GM18519 (cell line): ENCODE measurements at regions not wholly inside any gene's neighbourhood (a gene's known extent, or its start where the extent isn't known, plus 50 kb on each side); places are given as distances from the start of the nearest gene placed in this dataset.

Experiments used
- ATAC-seq: cut with Tn5 transposase; IDR thresholded peaks from one replicate; pipeline ENCODE4 v1.9.1; 2021; ENCODE audit warnings: mild to moderate bottlenecking, moderate library complexity; ENCODE audit not compliant: unreplicated experiment, low FRiP score

DNA sequence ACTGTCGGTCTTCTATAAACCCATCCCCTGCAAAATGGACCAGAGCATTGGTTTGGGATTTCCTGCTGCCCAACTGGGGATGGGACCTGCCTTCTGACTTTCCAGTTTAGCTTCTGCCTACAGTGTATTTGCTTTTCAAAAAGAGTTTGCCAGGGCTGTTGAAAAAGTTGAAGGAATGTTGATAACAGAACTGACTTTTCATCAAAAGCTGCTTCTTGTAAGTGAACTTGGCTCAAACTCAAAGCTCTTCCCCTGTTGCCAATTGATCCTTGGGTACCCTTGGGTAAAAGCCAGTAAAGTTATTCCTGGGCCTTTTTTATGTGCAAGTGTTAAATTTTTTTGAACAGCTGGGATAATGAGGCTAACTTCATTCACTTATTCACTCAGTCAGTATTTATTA, 142.9 kb upstream of the SLC30A5 start:
- ATAC-seq = no peak

GRCh38 chr5:68953231-68953874, 140.5 kb upstream of the SLC30A5 start:
- ATAC-seq = no peak

- ATAC-seq = no peak
Measured at GRCh38 chr5:68953875-68954617, 139.8 kb upstream of the SLC30A5 start.

DNA sequence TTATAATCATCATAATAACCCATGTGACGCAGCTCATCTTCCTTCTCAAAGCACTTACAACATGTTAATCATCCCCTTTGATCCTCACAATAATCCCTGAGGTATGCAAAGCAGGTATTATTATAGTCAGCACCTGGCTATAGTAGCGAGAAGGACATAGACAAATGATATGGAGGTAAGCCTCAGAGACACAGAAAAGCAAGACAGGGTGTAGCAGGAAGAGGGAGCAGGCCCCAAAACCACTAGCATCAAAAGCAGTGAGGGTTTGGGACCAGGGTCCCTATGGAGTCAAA, 139.2 kb upstream of the SLC30A5 start:
- ATAC-seq = no peak

DNA sequence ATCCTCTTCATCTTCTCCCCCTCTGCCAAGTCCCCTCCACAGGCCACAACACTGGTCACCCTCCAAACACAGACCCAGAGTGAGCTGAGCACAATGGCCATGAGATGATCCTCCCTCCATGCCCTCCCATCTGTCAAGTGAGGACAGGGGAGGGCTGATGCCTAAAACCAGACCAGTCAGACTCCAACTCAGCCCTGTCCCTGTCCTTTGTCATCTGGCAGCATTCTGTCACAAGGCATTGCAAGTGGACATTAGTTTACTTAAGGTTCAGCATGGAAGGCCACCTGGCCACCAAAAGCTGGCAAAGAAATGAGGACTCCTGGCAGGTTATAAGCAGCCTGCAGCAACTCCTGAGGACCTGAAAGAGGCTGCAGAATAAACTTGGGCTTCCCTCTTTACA, 136.2 kb upstream of the SLC30A5 start:
- ATAC-seq = no peak

DNA sequence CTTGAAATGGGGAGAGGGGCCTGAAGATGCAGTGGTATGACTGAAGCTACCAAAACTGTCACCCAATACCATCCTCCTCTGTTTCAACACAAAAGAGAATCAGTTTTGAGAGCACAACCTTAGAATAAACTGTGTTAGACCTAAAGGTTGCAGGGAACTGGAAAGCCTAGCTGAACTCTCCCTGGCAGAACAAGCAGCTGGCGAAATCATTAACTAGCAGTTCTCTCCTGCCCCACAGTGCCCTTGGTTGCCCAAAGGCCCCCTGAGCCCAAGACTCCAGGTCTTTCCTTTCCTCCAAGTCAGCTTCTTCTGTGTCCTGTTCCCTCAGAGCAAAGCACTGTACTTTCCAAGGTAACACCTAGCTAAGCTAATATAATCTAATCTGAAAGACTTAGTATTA, 135.4 kb upstream of the SLC30A5 start:
- ATAC-seq = no peak

GRCh38 chr5:68960456-68960855, 133.4 kb upstream of the SLC30A5 start:
- ATAC-seq = no peak

DNA sequence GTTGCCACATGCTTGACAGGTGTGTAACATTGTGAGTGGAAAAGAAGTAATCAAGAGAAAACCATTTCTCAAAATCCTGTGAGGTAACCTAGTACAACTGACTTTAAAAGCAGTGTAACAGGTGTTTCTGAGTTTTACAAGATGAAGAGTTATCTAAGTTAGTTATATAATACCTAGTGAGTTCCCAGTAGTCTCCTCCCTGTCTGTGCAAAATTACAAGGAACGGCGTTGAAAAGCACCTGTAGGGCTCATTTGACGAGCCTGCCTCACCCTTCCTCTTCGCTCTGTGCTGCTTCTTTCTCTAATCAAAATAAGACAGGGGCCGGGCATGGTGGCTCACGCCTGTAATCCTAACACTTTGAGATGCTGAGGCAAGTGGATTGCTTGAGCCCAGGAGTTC, 132.9 kb upstream of the SLC30A5 start:
- no peak for ATAC-seq

DNA sequence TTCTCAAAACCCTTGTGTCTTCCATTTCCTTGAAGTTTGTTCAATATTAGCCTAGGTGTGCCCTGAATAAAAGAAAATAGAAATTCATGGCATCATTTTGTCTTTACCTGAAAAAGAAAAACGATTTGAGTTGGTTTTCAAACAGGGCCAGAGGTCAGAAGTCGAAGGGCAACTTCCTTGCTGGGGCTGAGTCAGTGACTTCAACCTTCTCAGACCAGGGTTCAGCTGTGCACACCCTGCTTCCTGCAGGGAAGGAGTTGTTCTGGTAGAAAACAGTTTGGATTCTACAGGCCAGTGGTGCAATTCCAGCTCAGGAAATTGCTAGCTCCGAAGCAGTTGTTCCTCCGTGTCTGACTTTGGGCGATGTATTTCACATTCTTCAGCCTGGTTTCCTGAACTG, 132.1 kb upstream of the SLC30A5 start:
- no peak for ATAC-seq

- ATAC-seq = no peak
Measured at GRCh38 chr5:68962757-68963484, 130.9 kb upstream of the SLC30A5 start.

GRCh38 chr5:68964679-68965078, 129.1 kb upstream of the SLC30A5 start:
- ATAC-seq = no peak

DNA sequence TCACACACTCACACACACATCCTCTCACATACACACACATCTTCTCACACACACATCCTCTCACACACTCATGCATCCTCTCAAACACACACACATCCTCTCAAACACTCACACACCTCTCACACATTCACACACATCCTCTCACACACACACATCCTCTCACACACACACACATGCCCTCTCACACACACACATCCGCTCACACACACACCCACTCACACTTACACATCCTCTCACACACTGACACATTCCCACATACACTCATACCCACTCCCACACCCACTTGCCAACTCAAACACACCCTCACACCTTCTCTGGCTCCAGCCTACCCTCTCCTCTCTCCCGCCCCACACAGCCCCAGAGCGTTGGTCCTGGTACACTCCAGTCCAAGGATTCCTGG, 127.9 kb upstream of the SLC30A5 start:
- ATAC-seq = no peak

- ATAC-seq = no peak
Measured at GRCh38 chr5:68966596-68966995, 127.2 kb upstream of the SLC30A5 start.

DNA sequence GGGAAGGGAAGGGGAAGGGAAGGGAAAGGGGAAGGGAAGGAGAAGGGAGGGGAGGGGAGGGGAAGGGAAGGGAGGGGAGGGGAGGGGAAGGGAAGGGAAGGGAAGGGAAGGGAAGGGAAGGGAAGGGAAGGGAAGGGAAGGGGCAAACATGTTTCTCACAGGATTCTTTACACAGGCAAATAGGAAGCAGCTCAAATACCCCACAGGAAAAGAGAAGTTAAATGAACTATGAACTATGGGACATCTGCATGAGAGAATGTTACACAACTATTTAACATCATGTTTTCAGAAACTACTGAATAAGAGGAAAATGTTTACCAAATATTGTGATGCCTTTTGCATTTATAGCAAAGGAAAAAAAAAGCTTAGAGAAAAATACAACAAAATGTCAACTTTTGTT, 125.4 kb upstream of the SLC30A5 start:
- ATAC-seq = no peak

DNA sequence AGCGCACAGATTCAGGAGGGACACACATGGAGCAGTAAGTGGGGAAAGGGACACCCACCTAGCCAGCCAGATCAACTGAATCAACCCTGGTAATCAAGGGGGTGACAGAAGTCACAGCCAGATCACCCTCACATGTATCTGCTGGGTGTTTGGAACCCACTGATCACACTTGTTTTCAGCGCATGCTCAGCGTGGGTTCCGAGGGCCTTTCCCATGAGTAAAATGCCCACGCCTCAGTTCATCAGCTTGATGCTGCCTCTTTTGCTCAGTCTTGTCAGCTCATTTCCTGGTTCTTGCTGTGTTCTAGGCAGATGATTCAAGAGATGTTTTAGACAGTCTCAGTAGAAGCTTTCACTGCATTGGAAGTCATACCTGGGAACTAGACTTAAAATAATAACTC, 123.2 kb upstream of the SLC30A5 start:
- no peak for ATAC-seq

GRCh38 chr5:68973696-68974095, 120.1 kb upstream of the SLC30A5 start:
- no peak for ATAC-seq

DNA sequence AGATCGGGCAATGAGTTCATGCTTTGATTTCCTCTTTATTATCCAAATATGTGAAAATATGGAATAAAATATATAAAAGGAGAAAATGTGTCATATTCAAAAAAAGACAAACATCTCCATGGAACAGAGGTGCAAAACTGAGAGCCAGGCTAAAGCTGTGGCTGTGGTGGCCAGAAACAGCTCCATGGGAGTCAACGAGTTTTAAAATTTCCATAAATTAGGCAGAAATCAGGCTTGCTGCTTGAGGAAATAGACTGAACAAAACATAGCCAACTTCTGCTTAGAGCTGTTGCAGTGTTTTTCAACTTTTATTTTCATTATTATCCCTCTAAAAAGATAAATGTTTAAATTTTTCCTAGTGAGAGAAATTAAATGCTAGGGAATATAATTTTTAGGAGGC, 110.8 kb upstream of the SLC30A5 start:
- ATAC-seq = no peak

DNA sequence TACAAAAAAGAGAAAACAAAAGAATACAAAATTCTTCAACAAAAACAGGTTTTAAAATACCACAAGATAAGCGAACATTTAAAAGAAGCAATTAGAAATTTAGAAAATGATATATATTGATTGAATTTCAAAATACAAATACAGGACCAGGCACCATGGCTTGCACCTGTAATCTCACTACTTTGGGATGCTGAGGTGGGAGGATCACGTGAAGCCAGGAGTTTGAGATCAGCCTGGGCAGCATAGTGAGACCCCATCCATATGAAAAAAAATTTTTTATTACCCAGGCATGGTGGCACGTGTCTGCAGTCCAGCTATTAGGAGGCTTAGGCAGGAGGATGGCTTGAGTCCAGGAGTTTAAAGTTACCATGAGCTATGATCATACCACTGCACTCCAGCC, 109.9 kb upstream of the SLC30A5 start:
- ATAC-seq = no peak

- ATAC-seq = no peak
Measured at GRCh38 chr5:68991279-68992084, 102.3 kb upstream of the SLC30A5 start.

- no peak for ATAC-seq
Measured at GRCh38 chr5:68994645-68995044, 99.2 kb upstream of the SLC30A5 start.
